GM19238 (cell line): ENCODE measurements at regions not wholly inside any gene's neighbourhood (a gene's known extent, or its start where the extent isn't known, plus 50 kb on each side); places are given as distances from the start of the nearest gene placed in this dataset.

Experiments used
- DNase-seq: peaks from one replicate; pipeline ENCODE4 v3.0.0; 2011; ENCODE audit warnings: low spot score; ENCODE audit not compliant: insufficient read length

DNA sequence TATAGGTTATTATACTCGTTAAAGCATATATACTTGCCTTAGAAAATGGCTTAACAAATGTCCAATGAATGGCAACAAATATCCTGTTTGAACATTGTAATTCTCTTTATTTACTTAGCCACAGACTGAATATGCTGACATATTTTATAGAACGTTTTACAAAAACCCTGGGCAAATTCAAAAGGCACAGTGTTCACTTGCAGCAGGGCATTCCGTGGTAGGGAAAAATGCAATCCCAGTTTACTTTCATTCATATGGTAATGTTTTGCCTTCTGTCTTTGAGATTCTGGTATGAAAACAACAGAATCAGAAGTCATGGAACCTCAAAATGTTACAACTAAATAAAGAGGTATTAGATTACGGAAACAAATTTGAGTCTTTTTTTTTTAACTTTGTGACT, 56.2 kb upstream of the MYCBP2 start:
- no peak for DNase-seq

DNA sequence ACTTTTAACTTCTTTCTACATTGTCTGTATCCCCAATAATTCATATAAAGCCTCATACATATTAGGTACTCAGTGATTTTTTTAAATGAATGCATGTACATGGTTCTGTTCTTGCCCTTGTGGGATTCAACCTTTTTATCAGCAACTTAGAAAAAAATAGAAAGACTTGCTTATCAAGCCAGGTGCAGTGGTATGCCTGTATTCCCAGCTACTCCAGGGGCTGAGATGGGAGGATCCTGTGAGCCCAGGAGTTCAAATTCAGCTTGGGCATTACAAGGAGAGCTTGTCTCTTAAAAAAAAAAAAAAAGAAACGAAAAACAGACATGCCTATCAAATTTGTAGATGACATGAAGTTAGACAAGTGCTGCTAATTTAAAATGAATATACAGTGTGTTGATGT, 54.2 kb upstream of the MYCBP2 start:
- no peak for DNase-seq

DNA sequence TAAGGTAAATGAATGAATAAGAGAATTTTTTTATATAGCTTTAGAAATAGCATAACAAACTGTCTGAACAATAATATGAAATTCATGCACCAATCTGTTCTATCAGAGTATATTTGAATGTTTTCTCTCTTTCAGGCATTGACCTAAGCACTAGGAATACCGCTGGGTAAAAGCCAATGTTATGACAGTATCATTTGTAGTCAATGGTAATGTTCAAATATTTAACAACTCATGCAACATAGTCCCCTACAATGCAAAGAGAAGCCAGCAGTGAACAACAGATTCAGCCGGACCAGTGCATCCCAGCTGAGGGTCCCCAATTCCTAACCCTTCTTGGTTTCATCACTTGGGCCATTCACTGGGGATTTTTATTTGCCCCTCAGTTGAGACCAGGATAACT, 52.6 kb upstream of the MYCBP2 start:
- DNase-seq: no peak

DNA sequence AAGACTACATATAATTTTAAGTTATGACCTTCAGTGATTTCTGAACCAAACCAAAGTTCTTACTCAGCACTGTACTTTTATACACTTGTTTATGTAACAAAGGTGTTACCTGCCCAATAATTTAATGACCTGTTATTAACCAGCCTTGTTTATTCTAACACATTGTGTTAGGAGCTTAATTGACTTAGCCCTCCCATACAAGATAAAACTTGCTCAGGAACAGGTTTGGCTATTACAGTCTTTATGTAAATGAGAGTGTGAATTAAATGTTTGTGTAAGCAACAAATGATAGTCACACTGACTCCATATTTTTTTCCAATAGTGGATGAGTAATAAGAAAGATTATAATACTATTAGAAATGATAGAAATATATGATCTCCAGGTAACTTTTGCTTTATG, 51.8 kb upstream of the MYCBP2 start:
- DNase-seq: no peak

DNA sequence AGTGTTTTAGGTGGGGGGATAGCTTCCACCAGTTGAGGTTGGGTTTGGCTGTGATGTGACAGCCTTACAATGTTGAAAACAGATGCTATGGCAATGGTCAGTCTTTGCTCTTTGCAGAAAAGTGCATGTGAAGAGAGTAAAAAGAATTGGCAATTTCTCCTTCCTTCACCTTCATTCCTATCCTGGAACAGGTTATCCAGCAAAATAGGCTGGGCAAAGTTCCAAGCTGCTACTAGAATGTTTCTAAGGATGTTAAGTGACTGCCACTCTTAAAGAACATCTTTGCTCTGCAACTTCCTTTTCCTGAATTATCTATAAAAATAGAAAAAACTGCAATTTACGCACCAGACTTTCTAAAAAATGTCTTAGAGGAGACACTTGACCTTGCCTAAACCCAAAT, 50.1 kb upstream of the MYCBP2 start:
- DNase-seq: no peak
